Vagina (tissue), 2 donors: ENCODE measurements at regions not wholly inside any gene's neighbourhood (a gene's known extent, or its start where the extent isn't known, plus 50 kb on each side); places are given as distances from the start of the nearest gene placed in this dataset.

ENCODE experiments used
- POLR2A ChIP-seq, 2 donors: fragments of 450-650 bp; IDR thresholded peaks; one replicate each; pipeline ENCODE4 v1.6.1; 2017; ENCODE audit warnings: antibody characterized with exemption in 2 of 2, mild to moderate bottlenecking in 2 of 2, moderate library complexity in 2 of 2
- POLR2AphosphoS5 ChIP-seq, 2 donors: sonication (generic); formaldehyde crosslinking; IDR thresholded peaks; one replicate each; pipeline ENCODE4 v1.9.0; 2017; ENCODE audit warnings: antibody characterized with exemption in 2 of 2, mild to moderate bottlenecking in 2 of 2, low read depth in 1 of 2; ENCODE audit not compliant: insufficient read depth in 1 of 2

DNA sequence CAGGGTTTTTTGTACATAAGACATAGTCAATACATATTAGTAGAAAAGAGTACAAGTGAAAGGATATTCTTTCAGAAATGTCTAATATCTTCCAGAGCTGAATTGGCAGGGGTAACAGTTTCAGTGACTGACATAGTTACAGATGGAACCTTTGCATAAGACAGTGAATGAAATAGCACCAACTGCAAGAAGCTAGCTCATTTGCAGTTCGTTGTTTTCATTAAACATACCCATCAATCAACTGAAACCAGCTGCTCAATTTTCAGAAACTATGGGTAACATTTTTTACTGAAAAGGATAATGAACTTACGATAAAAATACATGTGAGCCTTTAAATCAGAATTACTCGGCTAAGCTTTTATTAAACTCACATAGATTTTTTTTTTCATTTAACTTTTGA lies 93.9 kb upstream of the EPHA3 start:
- TF ChIP-seq POLR2A (IDR thresholded peaks at IDR 0.05) (no peak), POLR2AphosphoS5 (IDR thresholded peaks at IDR 0.05; ENCODE audit: insufficient read depth in 1 of 2, low read depth in 1 of 2) (no peak)
